Hindlimb muscle (tissue), 1 donor: ENCODE measurements at regions not wholly inside any gene's neighbourhood (a gene's known extent, or its start where the extent isn't known, plus 50 kb on each side); places are given as distances from the start of the nearest gene placed in this dataset.
A peak's percentile ranks its signal among the peaks of the same experiment; 100 is the strongest.

Source experiments
- DNase-seq: peaks from one replicate; pipeline ENCODE4 v3.0.0-alpha.2; 2013

- DNase-seq: no peak
Observed at GRCh38 chrX:121102101-121102500, 54.7 kb downstream of the GLUD2 start.

- no peak for DNase-seq
Observed at GRCh38 chrX:121103381-121103780, 56.0 kb downstream of the GLUD2 start.

- DNase-seq: no peak
Observed at GRCh38 chrX:121106484-121107235, 59.2 kb downstream of the GLUD2 start.

- no peak for DNase-seq
Observed at GRCh38 chrX:121109986-121110385, 62.6 kb downstream of the GLUD2 start.

DNA sequence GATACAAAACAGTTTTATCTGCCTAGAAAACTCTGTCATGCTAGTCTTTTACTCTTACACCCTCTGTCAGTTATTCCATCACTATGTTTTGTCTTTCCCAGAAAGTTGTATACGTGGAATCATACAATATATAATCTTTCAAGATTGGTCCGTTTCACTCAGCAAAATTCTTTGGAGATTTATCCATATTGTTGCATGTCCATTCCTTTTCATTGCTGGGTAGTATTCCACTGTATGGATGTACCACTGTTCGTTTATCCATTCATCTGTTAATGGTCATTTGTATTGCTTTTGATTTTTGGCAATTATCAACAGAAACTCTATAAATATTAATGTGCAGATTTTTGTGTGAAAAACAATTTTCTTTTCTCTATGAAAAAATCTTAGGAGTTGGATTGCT, 63.1 kb downstream of the GLUD2 start:
- no peak for DNase-seq

DNA sequence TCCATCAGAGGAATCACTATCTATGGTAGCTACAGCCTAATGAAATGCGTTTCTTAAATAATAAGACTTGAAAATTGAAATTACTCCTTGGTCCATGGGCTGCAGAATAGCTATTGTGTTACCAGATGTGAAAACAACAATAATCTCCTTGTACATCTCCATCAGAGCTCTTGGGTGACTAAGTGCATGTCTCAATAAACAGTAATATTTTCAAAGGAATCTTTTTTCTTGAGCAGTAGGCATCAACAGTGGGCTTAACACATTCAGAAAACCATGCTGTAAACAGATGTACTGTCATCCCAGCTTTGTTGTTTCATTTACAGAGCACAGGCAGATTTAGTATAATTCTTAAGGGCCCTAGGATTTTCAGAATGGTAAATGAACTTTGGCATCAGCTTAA, 67.3 kb downstream of the GLUD2 start:
- DNase-seq: no peak

- DNase-seq: no peak
Observed at GRCh38 chrX:121120690-121121605, 73.5 kb downstream of the GLUD2 start.

- DNase-seq: no peak
Observed at GRCh38 chrX:121122332-121122731, 74.9 kb downstream of the GLUD2 start.

GRCh38 chrX:121128925-121129877, 81.8 kb downstream of the GLUD2 start:
- no peak for DNase-seq

DNA sequence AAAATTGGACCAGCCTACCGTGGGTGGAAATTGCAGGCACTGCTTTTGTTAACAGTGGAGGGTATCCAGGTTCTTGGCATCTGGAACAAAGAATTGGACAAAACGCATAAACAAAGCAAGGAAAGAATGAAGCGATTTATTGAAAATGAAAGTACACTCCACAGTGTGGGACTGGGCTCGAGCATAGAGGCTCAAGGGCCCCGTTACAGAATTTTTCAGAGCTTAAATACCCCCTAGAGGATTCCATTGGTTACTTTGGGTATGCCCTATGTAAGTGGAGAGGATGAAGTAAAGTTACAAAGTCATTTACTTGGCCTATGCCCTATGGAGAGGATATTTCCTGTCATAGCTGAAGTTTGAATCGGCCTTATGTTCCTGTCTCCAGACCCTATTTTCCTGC, 85.3 kb downstream of the GLUD2 start:
- DNase-seq: no peak

DNA sequence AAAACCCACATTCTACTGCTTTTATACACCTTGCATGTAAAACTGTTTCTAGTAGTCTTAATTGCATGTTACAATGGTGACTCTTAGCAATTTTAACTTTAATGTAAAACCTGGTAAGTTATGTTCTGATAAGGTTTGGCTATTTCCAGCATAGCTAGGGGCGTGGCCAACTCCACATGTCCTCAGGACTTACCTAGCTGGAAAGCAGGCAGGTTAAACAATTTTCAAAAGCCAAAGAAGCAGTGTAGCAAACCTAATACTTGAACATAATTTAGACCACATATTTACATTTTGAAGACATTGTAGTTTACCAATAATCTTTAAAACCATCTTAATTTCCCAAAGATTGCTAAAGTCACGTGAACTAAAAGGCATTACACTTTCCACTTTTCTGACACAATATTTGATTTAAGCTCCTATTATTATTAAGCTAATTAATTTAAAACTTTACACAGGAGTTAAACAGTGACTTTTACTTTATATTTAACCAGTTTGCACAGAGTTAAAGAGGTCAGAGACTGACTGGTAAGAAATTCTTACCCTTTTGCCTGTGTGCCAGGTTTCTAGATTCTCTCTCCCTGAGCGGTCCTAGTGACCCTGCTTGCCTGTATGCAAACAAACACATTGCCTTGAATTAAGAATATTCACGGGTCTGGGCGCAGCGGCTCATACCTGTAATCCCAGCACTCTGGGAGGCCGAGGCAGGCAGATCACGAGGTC, 88.2 kb downstream of the GLUD2 start:
- no peak for DNase-seq

DNA sequence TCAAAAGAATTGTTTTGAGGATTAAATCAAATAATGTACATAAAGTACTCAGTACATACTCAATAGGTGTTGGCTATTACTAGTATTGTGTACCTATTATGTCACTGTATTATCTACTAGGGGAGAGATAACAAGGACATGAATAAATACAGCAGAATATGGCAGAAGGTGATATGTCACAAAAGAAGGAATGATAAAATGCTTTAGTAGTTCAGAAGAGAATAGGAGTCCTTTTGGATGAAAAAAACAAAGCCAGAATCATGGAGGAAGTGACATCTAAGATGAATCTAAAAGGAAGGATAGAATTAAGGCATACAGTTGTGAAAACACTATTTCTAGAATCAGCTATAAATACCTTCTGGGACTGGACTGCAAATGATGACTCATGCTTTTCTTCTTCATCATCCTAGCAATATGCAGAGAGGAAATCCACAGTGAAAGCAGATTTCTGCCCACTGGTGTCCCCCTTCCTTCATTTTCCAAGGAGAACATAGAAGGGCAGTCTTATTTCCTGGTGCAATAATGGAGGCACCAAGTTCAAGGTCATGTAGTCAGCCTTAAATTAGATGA, 98.7 kb downstream of the GLUD2 start:
- peak; percentile 1 for DNase-seq

GRCh38 chrX:121150217-121150616, 102.8 kb downstream of the GLUD2 start:
- no peak for DNase-seq

DNA sequence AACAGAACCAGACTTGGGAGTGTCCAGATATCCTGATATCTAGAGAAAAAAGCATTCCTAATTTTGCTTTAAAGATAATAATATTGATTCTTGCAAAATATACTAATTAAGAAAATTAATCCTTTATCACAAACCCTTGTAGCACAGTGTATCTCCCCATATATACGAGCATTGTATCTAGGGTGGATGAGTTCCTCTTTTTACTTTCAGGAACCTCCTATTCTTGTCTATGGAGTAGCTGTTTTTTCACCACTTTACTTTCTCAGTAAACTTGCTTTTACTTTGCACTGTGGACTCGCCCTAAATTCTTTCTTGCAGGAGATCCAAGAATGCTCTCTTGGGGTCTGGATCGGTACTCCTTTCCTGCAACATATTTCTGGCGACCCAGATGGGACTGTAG, 103.9 kb downstream of the GLUD2 start:
- DNase-seq: no peak

DNA sequence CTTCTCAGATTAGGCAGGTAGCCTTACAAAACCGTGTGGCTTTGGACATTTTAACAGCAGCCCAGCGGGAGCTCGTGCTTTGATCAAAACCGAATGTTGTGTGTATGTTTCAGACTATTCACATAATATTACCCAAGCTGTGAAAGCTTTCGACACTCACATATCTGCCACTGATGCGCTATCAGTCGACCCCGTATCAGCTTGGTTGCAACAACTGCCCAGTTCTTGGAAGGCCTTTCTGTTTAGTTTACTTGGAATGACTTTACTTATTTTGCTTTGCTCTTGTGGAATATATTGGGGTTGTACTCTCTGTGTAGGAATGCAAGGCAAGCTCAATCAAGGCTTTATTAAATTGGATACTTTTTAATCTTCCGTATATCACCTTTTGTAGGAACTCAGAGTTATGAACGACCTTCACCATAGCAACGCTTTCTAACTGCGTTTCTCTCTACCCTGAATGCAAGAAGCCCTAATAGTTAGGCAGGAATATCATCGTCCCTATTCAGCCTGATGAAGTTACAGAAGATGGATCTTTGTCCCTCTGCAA, 107.5 kb downstream of the GLUD2 start:
- DNase-seq: no peak

- DNase-seq: no peak
Observed at GRCh38 chrX:121160987-121161386, 113.6 kb downstream of the GLUD2 start.

DNA sequence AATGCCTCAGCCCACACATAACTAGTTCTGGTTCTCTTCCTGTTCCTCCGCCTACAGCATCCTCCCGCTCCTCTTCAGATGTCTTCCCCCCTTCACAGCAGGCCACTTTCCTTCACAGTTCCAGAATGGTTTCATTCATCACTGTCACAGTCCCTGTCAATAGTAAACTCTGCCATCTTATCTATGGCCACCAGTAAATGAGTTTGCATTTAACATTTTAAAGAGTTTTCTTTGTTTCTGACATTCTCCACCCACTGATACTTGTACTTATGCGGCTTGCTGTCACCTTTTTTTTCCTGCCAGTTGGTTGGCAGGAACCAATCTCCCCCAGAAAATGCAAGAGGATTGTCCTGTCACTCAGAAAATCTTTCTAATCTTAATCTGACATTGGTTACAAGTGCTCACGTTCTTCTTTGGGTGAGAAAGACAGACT, 114.1 kb downstream of the GLUD2 start:
- DNase-seq: no peak

DNA sequence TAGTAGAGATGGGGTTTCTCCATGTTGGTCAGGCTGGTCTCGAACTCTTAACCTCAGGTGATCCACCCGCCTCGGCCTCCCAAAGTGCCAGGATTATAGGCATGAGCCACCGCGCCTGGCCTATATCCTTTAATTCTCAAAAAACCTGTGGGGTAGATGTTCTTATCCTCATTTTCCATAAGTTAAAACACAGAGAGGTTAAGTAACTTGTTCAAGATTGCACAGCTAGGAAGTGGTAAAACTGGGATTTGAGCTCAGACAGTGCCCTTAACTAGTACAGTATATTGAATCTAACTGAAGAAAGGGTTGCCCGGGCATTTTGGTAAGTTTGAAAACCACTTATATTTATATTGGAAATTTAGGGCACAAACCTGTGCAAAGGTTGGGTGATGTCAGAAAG, 116.0 kb downstream of the GLUD2 start:
- no peak for DNase-seq

DNA sequence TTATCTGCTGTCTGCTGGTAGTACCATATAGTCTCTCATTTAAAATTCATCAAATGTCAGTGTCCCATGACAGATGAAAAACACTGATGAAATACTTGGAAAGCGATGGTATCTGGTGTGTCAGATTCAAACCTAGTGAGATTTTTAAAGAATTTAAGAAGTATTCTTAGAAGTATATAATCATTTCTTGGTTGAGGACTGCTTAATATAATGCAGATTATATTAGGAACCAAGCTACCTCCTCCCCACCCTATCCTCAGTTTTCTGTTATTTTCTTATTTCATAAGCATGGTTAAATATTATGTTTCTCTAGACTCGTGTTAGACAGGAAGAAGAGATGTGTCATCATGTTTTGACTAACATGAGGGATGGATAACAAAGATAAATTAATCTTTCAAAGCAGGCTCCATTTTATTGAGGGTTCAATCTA, 118.5 kb downstream of the GLUD2 start:
- DNase-seq: no peak

- DNase-seq: no peak
Observed at GRCh38 chrX:121169099-121170035, 122.0 kb downstream of the GLUD2 start.
